Transverse colon (tissue), 4 donors: ENCODE measurements at regions not wholly inside any gene's neighbourhood (a gene's known extent, or its start where the extent isn't known, plus 50 kb on each side); places are given as distances from the start of the nearest gene placed in this dataset.

Experiments used
- DNase-seq: peaks from one replicate; pipeline ENCODE4 v3.0.0-alpha.2; 2019
- H3K27ac ChIP-seq, 4 donors: fragments of 200-600 bp; sonication (generic); 2 replicates each; pipeline ENCODE4 v1.5.1; 2016 to 2018; ENCODE audit warnings: inconsistent platforms in 4 of 4
- H3K27me3 ChIP-seq: fragments of 200-600 bp; sonication (generic); 2 replicates; pipeline ENCODE4 v1.5.1; 2017; ENCODE audit warnings: inconsistent platforms
- H3K36me3 ChIP-seq, 4 donors: fragments of 200-600 bp; sonication (generic); 2 replicates each; pipeline ENCODE4 v1.5.1; 2017 to 2019; ENCODE audit warnings: inconsistent platforms in 4 of 4
- H3K4me1 ChIP-seq, 4 donors: fragments of 200-600 bp; sonication (generic); 2 replicates each; pipeline ENCODE4 v1.5.1; 2017 to 2020; ENCODE audit warnings: inconsistent platforms in 4 of 4
- H3K4me3 ChIP-seq, 4 donors: fragments of 200-600 bp; sonication (generic); 1 replicate in 1 of 4; 2 replicates in 3 of 4; pipeline versions ENCODE4 v1.5.1 to v1.6.1; 2017 to 2019; ENCODE audit warnings: inconsistent platforms in 4 of 4
- H3K9me3 ChIP-seq, 2 donors: fragments of 200-600 bp; sonication (generic); 2 replicates each; pipeline ENCODE4 v1.5.1; 2017 to 2019; ENCODE audit warnings: inconsistent platforms in 2 of 2
- CTCF ChIP-seq, 5 experiments: fragments of 200-600 bp in 3 of 5; fragments of 450-650 bp in 2 of 5; sonication (generic) in 3 of 5; IDR thresholded peaks; 1 replicate in 2 of 5; 2 replicates in 3 of 5; pipeline ENCODE4 v1.5.1; 2016 to 2017; ENCODE audit warnings: antibody characterized with exemption in 5 of 5, inconsistent platforms in 3 of 5, mild to moderate bottlenecking in 2 of 5, moderate library complexity in 1 of 5
- EP300 ChIP-seq: sonication (generic); formaldehyde crosslinking; IDR thresholded peaks from one replicate; pipeline ENCODE4 v1.6.1; 2017; ENCODE audit warnings: antibody characterized with exemption, low read depth
- POLR2A ChIP-seq: fragments of 450-650 bp; IDR thresholded peaks from one replicate; pipeline ENCODE4 v1.6.1; 2016; ENCODE audit warnings: antibody characterized with exemption, mild to moderate bottlenecking, moderate library complexity
- POLR2AphosphoS5 ChIP-seq, 3 donors: sonication (generic); formaldehyde crosslinking; IDR thresholded peaks; one replicate each; pipeline ENCODE4 v1.6.1; 2016; ENCODE audit warnings: antibody characterized with exemption in 3 of 3
- WGBS, 2 donors: methylation state at CpG; one replicate each; pipeline ENCODE4 v1.1.5; 2018; ENCODE audit warnings: low coverage in 1 of 2; 5-methylcytosine and 5-hydroxymethylcytosine counted together
- in situ Hi-C, 4 donors: fragments of 200-750 bp; cut with MboI; loops; one replicate each; pipeline versions ENCODE4 v1.15.0 to v1.15.1; 2017; ENCODE audit warnings: low sequenced_read_pairs in 3 of 4, low pct_ligation_motif_present in 1 of 4, low pct_unique_long_range_greater_than_20kb in 1 of 4
- intact Hi-C: fragments of 100-400 bp; cut with DNase I; formaldehyde crosslinking; loops from one replicate; pipeline ENCODE4 v1.15.1; 2023; ENCODE audit warnings: low total_unique reads

- no peak overlapping the region for H3K4me3 ChIP-seq
- H3K27me3 ChIP-seq = no peaks in the 10 kb centered on the region
- no peaks in the 10 kb centered on the region for H3K36me3 ChIP-seq
- in situ Hi-C loops (no loop called here), intact Hi-C loops (no loop called here)
- DNase-seq = no peak
- H3K4me1 ChIP-seq = no peaks in the 10 kb centered on the region
- no peak overlapping the region for H3K27ac ChIP-seq
- no peak for TF ChIP-seq CTCF (IDR thresholded peaks at IDR 0.05)
- TF ChIP-seq EP300 = no peak
- no peaks in the 10 kb centered on the region for H3K9me3 ChIP-seq
- 65 to 67% methylated on average over 3 of the region's 3 CpGs for WGBS, 2 donors
These were observed 181.9 kb downstream of the TMEM200A start for GRCh38 chr6:130547723-130548122.

GRCh38 chr6:130557481-130558112, 191.8 kb downstream of the TMEM200A start:
- WGBS, 2 donors = 35 to 43% methylated on average over 3 of the region's 3 CpGs

GRCh38 chr6:130558131-130558530, 192.3 kb downstream of the TMEM200A start:
- Histone ChIP-seq H3K9me3 (no peaks in the 10 kb centered on the region), H3K4me3 (no peak overlapping the region), H3K36me3 (no peaks in the 10 kb centered on the region), H3K27ac (no peak overlapping the region), H3K27me3 (no peaks in the 10 kb centered on the region), H3K4me1 (no peaks in the 10 kb centered on the region)
- in situ Hi-C loops (no loop called here), intact Hi-C loops (no loop called here)
- 75 to 78% methylated on average over 1 of the region's 1 CpG for WGBS, 2 donors
- DNase-seq = no peak
- no peak for TF ChIP-seq CTCF (IDR thresholded peaks at IDR 0.05)
- no peak for TF ChIP-seq EP300
- TF ChIP-seq POLR2A = no peak
- TF ChIP-seq POLR2AphosphoS5 (IDR thresholded peaks at IDR 0.05) = no peak

More at GRCh38 chr6:130557481-130558112, 191.8 kb downstream of the TMEM200A start:
- Histone ChIP-seq H3K9me3 (no peaks in the 10 kb centered on the region), H3K36me3 (no peaks in the 10 kb centered on the region), H3K27me3 (no peaks in the 10 kb centered on the region), H3K4me3 (no peak overlapping the region), H3K27ac (no peak overlapping the region), H3K4me1 (no peaks in the 10 kb centered on the region)
- DNase-seq = no peak
- in situ Hi-C loops = no loop called here
- intact Hi-C loops = no loop called here
- TF ChIP-seq EP300 (no peak), CTCF (IDR thresholded peaks at IDR 0.05) (no peak), POLR2AphosphoS5 (IDR thresholded peaks at IDR 0.05) (no peak), POLR2A (no peak)

- Histone ChIP-seq H3K27me3 (no peaks in the 10 kb centered on the region), H3K36me3 (no peaks in the 10 kb centered on the region), H3K27ac (no peak overlapping the region), H3K4me3 (no peak overlapping the region), H3K9me3 (no peaks in the 10 kb centered on the region), H3K4me1 (no peaks in the 10 kb centered on the region)
- 71 to 79% methylated on average over 1 of the region's 1 CpG for WGBS, 2 donors
- no peak for DNase-seq
- in situ Hi-C loops (no loop called here), intact Hi-C loops (no loop called here)
- TF ChIP-seq POLR2AphosphoS5 (IDR thresholded peaks at IDR 0.05) (no peak), POLR2A (no peak), CTCF (IDR thresholded peaks at IDR 0.05) (no peak), EP300 (no peak)
These were observed 193.3 kb downstream of the TMEM200A start for GRCh38 chr6:130559166-130559565.
